SKM-1 (cell line): ENCODE measurements at regions not wholly inside any gene's neighbourhood (a gene's known extent, or its start where the extent isn't known, plus 50 kb on each side); places are given as distances from the start of the nearest gene placed in this dataset.

ENCODE experiments used
- DNase-seq: peaks from one replicate; lab custom pipeline; 2025; ENCODE audit not compliant: unreplicated experiment; lab: John Stamatoyannopoulos, UW

DNA sequence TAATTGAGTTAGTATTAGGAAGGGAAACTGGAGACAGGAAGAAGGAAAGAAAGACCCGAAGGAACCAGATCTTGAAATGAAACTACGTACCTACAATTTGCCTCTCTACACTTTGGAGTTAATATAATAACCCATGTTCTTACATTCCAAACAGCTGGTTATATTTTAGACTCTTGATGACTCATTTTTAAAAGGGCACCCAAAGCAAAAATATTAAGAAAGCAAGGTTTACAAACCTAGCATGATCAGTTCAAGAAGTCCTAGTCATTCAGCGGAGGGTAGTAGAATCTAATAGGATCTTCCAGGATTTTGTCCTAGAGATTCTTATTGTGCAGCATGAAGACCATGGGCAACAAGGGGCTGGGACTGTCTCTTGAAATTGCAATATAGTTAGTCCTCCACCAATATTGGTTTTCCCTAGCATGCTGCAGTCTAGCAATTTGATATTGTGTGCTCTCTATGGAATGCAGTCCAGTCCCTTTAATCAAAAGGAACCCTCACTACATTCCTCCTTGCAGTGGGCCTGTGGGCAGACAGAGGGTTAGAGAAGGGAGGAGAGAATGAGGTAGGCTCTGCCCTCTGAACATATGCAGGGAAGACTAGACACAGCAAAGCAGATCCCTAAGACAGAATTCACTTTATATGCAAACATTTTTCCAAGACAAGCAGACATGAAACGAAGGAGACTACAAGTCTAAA lies 230.3 kb downstream of the INHBA start:
- DNase-seq, result no peak

DNA sequence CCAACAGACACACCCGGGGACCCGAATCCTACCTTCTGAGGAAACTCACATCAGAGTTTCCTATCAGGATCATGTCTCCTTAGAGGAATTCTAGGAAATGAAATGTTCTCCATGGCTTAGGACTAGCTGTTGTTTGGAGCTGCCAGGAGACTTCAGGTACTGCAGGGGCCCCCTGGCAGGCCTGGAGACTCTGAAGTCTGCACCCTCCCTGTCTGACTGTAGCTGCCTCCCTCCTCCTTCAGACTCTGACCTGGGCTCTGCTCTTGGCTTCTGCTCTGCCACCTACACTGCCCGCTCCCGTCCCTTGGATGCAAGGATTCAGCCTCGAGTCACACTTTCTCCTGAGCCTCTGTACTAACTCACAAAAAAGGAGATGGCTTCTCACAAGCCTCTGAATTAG lies 232.8 kb downstream of the INHBA start:
- no peak for DNase-seq

DNA sequence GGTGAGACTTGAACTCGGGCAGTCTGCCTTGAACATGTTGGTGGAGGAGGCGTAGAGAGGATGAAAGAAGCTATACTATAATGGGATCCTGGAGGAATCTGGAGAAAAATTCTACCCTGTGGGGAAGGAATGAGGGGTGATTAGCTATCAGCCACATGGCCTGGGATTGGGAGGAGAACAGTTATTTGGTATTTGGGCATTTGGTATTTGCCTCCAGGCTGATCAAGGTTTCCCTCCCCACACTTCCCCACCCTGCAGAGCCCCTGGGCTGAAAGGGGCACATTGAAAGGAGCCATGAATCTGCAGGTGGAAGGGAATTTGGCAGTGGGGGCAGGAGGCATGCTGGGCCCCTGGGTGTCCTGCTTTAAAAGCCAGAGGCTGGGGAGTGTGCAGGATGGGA lies 235.3 kb downstream of the INHBA start:
- no peak for DNase-seq

DNA sequence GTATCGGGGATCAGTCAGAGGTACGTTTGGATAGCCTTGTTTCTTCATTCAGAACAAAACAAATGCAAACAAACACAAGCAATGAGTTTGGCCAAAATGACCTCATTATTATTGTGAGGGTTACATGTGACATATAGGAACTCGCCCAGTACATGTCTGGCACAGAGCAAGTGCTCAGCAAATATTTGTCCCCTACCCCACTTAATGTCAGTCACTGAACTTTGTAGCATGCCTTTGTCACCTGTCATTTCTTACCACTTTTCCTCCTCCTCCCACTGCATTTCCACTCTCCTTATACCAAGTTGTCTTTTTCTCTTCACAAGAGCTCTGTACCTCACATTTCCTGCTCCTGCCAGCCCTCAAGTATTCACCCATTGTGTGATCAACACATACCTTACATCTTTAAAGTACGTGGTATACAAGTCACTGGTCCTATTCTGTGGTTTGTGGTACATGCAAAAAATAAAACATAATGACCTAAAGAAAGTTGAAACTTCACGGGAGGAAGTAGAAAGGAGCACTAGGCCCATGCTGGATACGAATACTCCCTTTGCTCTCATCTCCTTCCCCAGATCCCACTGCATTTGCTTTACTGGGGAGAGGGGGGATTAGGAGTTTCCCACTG lies 236.0 kb downstream of the INHBA start:
- DNase-seq, result no peak

DNA sequence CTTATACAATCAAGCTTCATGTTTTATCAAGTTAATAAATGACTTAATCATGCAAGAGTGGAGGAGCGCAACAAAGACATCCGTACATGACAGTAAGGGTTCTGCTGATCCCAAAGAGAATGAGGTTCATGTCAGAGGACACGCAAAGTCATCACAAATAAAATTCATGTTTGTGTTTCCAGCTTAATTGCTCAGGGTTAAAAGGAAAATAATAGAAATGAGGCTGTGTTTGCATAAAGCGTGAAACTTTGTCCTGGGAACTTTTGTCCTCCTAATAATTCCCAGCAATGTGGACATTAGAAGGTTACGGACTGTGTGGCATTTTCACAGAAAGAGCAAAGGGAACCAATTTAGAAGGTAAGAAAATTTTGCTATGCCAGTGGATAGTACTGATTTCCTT lies 237.3 kb downstream of the INHBA start:
- no peak for DNase-seq

DNA sequence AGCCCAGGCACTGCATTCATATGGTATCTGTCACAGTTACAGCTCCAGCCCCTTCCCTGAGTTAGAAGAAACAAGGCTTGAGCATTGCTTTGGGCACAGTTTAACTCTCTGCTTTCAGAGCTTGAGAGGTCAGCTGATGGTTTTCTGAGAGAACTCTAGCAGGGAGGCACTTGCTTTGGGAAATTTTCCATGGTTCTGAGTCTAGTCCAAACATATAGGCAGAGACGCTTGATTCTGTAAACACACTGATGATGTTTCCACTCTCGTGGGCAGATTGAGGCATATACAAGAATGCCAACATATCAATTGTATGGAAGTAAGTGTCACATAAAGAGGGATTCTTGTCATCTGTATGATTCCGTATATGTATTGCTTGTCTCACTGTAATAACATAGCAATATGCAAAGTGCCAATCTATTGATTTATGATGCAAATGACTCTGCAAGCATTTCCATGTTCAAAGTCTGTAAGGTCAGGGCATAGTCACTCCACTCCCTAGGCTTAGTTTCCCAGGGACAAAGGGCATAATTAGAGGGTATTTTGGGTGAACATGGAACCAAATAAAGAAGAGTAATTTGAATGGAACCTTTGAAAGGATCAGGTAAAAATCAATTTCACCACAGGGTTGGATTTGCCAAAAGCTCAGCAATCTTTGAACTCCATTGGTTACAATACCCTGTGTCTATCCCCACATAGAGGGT lies 239.0 kb downstream of the INHBA start:
- DNase-seq, result no peak

DNA sequence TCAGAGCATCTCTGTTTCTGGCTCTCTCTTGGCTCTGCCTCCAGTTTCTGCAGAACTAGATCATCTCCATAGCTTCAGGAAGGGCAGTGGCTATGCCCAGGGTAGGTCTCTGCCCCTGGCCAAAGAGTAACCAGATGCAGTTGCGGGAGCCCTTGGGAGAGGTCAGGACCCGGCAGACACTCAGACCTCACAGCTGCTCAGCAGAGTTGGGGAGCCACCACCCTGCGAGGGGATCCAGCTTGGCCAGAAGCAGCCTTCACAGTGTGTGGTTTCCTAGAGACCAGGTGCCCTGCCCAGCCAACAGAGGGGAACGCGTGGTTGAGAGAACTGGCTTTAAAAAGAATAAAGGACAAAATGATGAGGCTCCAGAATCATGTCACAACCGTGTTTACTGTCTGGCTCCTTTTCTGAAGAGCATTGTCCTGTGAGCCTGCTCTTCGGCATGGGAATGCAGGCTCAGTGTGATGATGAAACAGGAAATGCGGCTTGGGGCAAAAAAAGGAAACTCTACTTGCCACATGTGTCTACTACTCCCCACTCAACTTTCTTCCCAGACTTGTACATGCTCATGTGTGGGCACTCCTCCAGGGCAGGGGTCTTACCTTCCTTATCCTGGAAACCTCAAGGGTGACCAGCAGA lies 243.1 kb downstream of the INHBA start:
- DNase-seq, result peak; percentile 77

DNA sequence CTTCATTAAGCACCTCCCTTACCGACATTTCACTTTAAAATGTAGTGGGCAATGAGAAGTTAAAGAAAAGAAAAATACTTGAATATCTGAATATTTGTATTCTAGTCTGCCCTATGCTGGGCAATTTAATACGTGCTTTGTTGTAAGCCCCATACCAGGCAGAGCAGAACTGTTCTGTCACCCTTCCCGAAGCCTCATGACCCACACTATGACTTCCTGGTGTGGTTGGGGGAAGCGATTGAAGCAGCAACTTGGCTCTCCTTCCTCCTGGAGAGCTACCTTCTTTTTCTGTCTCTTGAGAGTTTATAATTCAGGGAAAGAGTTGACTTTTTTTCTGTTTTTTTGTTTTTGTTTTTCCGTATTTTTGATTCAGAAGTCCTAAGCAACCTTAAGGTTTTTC lies 243.7 kb downstream of the INHBA start:
- peak; percentile 20 for DNase-seq

DNA sequence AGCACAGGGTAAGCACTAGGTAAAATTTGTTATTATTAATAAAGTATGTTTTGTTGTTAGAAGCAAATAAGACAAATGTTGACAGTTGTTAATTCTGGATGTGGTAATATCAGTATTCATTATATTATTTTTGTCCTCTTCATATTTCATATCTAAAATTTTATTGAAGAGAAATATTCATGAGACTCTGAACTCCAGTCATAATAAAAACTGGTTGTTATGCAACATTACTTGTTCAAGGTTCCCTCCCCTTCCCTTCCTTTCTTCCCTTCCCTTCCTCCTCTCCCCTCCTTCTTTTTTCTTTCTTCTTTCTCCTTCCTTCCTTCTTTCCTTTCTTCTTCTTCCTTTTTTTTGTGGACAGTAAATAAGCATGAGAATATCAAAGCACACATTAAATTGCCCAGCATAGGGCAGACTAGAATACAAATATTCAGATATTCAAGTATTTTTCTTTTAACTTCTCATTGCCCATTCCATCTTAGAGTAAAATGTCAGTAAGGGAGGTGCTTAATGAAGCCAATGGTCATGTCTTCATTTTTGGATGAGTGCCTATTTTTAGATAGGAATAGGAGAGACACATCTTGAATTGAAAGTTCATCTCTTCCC lies 245.0 kb downstream of the INHBA start:
- DNase-seq, result no peak

DNA sequence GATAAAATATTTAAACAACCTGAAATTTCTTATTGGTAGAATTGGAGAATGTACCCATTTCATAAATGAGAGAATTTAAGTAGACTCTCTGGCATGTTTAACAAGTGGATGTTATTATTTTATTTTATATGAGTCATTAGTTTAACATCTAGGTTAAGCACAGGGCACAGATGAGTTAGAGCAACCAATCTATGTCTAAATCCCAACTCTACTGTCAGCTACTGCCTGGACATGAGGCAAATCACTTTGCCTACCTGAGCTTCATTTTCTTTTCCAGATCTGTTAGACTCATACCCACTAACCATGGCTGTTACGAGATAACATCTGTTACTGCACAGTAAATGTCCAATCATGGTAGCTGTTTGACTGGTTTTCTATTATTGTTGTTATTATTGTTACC lies 251.1 kb downstream of the INHBA start:
- DNase-seq, result no peak

DNA sequence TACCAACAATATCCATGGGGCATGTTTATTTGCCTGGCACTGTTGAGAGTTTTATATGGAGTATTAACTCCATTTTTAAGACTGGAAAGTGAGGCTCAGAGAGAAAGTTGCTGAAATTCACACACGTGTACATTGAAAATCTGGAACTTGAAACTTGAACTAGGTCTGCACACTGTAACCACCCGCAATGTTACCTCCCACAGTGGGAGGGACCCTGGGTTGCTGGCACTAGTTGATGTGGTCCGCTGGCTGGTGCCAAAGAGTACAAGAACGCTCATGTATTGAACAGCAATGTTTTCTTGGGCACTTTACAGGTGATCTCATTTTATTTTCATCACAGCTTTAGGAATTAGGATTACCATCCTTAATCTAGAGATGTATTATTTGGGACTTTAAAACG lies 253.2 kb downstream of the INHBA start:
- no peak for DNase-seq

DNA sequence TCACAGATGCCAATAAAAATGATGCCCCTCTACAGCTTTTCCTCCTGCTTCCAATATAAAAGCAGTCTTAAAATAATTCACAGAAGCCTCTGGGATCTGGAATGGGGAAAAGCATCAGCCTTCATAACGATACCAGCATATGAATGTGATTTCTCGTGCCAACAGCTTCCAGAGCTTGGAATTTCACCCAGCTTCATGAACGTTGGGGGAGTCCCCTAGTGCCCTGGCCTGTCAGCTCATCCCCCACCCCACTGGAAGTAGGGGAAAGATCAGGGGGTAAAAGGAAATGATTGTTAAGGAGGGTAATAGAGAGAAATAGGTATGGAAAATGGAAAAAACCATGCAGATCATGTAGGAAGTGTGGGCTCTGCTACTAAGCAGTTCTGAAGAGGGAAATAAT lies 253.6 kb downstream of the INHBA start:
- no peak for DNase-seq

DNA sequence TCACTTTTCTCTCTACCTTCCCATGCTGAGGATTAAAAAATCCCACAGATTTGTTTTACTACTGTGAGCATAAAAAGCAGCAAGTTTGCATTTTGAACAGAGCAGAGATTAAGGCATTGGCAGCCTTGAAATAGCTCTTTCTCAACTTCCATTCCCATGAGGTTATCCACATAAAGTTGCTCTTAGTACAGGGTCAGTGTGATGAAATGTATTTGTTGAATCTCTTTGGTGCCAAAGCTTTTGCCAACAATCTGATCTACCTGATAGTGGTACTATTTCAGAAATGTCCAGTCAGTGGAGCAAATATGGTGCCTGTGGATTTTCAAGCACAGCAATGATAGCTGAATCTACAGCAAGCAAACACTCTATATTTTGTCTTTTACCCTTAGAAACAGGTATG lies 254.8 kb downstream of the INHBA start:
- DNase-seq, result no peak

DNA sequence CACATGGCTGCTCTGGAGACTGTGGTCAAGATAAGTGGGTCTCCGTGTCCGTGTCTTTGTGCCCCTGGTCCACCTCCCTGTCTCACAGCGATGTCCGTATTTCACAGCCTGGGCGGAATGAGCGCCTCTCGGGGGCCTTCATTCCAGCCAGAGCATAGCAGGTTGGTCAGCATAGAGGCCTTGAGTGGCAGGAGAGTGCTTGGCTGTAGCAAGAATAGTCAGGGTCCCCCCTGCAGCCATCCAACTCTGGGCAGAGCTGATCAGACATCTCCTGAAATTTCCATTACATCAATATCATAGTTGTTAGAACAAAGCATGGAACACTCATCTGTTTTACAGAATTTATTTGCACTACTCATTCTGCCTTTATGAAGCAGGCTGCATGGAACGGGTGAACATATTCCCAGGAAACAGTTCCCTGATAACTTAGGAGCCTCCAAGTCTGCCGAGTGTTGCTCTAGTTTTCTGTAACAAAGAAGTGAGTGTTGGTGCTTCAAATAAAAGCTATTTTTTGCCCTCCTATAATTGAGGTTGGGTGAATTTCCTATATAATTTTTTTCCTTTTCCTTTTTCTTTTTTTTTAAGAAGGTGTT lies 255.3 kb downstream of the INHBA start:
- DNase-seq, result no peak

DNA sequence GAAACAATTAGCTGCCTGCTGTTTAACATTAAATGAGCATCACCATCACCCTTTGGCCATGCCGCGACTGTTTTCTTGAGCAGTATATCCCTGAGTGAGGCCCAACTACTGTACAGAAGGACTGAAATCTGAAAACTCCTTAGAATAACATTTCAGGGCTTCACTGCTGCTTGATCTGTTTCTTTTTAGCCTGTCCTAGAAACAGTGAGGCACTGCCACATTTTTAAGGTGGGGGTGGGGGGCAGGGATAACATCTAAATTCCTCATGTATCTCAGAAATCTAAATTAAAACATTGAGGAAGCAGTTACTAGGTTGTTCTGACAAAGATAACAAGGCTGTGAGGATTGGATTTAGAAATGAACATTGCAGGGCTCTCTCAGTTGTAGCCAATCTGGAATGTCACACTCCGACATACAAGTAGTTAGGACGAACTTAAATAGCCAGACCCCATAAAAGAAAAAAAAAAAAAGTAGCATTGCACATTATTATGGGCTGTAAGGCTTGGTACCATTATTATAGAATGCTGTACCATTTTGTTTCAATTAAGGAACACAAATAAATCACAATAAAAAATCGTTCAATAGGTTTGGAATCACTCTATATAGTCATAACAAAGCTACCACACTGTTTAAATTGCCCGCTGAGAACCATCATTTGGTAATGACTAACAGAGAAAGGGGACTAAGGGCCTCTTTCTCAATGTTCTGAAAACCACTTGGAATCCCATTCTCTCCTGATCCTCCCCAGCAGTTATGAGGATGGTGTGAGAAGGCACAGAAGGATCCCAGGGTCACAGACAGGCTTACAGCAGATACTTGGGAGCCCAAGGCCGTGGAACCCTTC lies 256.1 kb downstream of the INHBA start:
- no peak for DNase-seq

DNA sequence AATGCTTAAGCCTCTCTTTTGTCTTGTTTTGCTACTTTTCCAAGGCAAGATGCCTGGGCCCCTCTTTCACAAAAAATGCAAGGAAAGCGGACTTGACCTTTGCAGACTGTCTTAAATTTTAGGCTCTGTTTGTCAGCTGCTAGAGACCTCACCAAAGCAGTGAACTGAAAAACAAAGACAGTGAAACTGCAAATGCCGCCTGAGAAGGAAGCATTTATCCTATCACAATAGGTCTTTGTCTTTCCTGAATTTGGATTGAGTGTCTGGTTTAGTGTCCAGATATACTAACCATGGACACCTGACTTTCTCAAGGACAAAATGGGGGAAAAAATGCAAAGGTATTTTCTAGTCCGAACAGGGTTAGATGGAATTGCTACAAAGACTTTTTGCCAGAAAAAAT lies 256.9 kb downstream of the INHBA start:
- no peak for DNase-seq

DNA sequence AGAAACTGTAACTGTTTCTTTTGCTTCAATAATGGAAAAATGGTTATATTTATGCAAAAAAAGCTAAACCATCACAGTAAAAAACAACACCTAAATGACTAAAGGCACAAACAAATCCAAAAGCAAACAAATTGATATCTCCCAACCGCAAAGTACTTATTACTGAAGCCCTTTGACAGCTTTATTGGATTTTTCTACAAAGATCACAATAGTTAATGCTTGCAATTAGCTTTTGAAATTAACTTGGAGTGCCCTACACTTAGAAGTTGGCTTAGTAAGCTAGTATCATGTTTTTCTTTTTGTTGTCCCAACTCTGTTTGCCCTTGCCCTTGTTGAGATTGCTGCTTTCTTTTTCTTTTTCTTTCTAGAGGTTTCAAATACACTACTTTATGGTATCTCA lies 257.5 kb downstream of the INHBA start:
- DNase-seq, result no peak

DNA sequence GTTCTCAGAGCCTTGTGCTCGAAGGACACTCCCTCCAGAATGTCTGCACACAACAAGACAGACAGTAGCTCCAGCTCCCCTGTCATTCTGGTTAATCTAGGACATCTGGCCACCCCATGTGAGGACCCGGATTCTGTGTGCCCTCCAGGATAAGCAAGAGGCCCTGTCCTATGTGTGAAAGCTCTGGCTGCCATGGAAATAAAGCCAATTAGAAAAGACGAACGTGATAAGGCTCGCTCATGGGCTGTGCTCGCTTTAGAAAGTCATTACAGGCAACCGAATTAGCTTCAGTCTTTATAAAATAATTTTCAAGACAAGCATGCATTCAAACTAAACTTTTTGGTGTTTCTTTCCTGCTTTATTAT lies 263.4 kb downstream of the INHBA start:
- no peak for DNase-seq

DNA sequence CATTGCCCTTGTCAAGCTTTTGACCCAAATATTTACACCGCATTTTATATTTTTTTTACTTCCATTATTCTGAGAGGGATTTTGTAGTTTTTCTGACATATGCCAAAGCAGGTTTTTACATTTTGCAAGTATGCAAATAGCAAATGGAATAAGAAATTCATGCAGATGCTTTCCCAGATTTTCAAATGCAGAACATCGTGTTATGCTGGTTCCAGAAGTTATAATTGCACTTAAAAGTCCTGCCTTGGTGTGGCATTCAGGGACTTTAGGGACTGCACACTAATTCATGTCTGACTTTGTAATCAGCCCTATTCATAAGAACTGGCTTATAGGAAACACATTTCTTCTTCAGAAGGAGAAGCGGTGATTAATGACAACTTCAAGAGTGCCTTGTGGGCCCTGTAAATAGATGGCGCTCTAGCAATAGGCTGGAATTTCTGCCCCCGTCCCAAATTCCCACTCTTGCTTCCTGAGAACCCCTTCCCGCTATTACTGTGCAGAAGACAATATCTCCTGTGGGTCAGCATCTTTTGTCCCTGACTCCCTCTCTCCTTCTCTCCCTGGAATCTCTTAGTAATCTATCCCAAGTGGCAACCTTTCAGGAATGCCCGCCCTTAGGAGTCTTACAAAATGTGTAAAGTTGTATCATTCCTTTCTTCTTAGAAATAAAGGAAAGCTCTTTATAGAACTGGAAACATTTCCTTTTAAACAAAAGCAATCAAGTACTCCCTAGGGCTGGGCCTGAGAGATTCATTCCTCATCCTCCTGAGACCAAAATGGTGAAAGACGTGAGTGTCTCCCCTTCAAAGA lies 264.0 kb downstream of the INHBA start:
- DNase-seq, result no peak
